Erythroblast (primary cell): ENCODE measurements at regions not wholly inside any gene's neighbourhood (a gene's known extent, or its start where the extent isn't known, plus 50 kb on each side); places are given as distances from the start of the nearest gene placed in this dataset.

Experiments
- DNase-seq, 2 experiments: peaks; one replicate each; lab custom pipeline; 2025; lab: John Stamatoyannopoulos, UW
- GATA1 ChIP-seq: IDR thresholded peaks from 2 replicates; pipeline ENCODE4 v1.6.1; 2011; ENCODE audit warnings: low read depth, mild to moderate bottlenecking, control low read depth, low read length, moderate library complexity
- POLR2A ChIP-seq: IDR thresholded peaks from 2 replicates; pipeline ENCODE4 v1.6.1; 2011; ENCODE audit warnings: mild to moderate bottlenecking, low read length

DNA sequence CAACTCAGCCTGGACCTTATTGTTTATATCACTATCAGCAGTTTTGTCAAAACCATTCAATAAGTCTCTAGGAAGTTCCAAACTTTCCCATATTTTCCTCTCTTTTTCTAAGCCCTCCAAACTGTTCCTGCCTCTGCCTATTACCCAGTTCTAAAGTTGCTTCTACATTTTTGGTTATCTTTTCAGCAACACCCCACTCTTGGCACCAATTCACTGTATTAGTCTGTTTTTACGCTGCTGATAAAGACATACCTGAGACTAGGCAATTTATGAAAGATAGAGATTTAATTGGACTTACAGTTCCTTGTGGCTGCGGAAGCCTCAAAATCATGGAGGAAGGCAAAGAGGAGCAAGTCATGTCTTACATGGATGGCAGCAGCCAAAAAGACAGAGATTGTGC lies 744.4 kb upstream of the ADAMTS16 start:
- no peak for DNase-seq
- no peak for TF ChIP-seq GATA1

DNA sequence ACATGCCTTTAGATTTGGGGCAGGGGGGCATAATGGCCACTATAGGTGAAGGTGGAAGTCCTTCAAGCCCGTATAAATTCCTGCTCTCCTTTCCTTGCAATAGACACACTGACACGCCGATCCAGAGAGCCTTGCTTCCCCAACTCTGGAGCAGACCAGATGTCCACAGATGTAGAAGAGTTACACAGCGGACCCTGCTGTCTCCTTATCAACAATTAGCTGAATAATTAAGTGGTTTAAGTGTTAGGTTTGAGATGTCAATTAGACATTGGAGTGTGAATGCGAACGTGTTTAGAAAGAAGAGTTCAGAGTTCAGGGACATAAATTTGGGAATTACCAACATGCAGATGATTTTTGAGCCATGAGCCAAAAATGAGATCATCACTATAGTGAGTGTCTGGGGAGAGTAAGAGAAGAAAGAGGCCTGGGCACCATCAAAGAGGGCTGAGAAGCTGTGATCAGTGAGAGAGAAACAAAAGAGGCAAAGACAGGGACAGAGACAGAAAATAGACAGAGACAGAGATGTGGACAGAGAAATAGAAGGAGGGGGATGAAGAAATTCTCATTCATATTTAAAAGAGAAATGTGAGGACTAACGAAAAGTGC lies 734.4 kb upstream of the ADAMTS16 start:
- TF ChIP-seq GATA1, result no peak
- TF ChIP-seq POLR2A, result no peak
- DNase-seq, result no peak

DNA sequence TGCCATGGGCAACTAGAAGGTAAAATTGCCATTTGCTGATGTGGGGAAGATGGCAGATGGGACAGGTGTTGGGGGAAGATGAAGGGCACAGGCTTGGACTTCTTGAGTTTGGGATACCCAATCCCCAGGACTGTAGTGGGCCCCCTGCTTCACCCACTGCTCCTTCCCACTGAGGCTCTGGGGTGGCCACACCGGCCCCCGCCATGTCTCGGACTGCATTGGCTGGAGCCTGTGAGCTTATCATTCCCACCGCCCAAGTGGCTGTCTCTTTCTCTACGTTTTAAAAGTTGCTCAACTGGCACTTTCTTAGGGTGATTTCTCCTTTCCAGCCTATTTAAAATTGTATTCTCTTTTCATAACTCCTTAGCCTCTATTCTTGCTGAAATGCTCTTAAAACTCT lies 730.0 kb upstream of the ADAMTS16 start:
- TF ChIP-seq GATA1 (no peak), POLR2A (no peak)
- no peak for DNase-seq

DNA sequence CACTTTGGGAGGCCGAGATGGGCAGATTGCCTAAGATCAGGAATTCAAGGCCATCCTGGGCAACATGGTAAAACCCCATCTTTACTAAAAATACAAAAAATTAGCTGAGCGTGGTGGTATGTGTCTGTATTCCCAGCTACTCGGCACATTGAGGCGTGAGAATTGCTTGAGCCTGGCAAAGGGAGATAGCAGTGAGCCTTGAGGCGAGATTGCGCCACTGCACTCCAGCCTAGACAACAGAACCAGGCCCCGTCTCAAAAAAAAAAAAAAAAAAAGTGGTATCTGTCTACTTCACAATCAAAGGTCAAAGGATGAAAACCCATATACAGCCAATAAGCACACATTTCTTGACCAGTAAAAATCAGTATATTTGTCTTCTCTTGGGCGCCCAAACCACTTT lies 728.5 kb upstream of the ADAMTS16 start:
- TF ChIP-seq GATA1 (no peak), POLR2A (no peak)
- DNase-seq, result no peak

DNA sequence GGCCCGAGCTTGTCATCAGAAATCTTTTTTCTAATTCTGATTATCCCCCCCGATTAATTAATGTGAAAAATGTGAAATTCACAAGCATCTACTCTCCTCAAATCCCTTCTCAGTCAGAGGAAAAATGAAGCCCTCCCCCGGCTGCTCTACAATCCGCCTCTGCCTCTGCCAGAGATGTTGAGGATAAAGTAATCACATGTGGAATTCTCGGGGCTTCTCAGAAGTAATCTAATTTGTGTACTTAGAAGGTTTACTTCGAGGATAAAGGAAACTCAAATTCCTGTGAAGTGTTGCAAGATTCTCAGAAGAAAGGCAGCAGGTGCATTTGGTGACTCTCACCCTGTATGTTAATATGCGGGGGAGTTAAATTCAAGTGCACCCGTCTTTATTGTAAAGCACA lies 726.1 kb upstream of the ADAMTS16 start:
- no peak for DNase-seq
- no peak for TF ChIP-seq GATA1
- TF ChIP-seq POLR2A, result no peak

DNA sequence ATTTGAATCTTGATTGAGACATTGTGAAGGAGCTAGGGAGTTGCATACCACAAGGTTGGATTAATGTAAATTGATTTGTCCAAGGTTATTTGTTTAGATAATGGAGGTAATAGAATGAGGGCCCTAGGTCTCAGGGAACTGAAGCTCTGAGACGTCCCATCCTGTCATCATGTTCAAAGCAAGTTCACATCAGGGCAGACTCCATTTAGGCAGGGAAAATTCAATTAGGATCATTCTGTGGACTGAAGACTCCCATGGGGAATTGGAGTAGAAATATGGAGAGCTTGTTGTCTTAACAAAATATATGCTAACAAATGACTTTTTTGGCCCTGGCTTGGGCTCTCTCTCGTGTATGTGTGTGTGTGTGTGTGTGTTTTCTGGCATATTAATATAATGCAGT lies 722.0 kb upstream of the ADAMTS16 start:
- no peak for TF ChIP-seq GATA1
- TF ChIP-seq POLR2A, result no peak

DNA sequence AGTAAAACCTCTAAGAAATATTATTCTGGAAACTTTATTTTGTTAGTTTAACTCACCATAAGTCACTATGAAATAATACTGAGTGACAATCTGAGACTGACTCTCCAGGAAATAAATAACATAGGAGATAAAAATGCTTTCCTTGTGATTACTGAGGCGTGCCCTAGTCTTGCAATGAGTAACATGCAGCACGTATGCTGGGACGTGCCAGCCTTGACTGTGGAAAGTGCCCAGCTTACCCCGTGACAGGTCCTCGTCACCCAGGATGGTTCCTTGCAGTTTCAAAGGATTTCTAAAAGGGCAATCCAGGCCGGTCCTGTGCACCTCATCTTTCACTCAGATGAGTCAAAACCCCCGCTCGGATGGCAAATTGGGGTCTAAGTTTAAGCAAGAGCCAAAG lies 720.8 kb upstream of the ADAMTS16 start:
- TF ChIP-seq GATA1, result no peak
- no peak for TF ChIP-seq POLR2A
- no peak for DNase-seq

More for the DNA sequence above, 722.0 kb upstream of the ADAMTS16 start:
- DNase-seq, result no peak

DNA sequence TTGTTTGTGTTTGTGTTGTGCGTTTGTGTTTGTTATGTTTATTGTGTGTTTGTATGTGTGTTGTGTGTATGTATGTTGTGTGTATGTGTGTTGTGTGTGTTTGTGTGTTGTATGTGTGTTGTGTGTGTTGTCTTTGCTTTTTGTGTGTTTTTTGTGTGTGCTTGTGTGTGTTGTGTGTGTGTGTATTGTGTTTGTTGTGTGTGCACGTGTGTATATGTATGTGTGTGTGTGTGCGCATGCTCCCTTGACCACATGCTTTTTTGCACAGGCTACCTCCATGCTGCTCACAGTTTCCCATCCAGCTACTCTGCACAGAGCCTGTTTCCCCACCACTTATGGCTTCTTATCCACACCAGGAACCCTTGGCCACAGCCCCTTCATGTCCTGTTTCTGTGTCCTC lies 720.0 kb upstream of the ADAMTS16 start:
- DNase-seq, result no peak
- TF ChIP-seq GATA1 (no peak), POLR2A (no peak)

DNA sequence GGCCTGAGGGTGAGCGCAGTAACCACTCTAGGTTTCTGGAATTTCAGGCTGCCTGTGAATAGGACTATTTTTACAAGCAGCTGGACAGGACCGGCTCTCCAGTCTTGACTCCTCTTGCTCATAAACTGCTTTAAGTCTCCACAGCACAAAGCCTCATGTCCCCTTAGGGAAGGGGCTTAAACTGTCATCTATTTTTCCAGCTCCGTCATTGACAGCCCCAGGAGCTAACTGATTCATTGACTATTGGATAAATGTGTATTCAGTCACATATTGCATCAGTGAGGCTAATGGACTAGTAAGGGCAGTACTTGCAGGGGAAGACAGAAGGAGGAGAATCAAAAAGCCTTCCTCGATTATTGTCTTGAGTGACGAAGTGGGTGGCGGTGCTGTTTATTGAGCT lies 719.4 kb upstream of the ADAMTS16 start:
- no peak for DNase-seq
- no peak for TF ChIP-seq POLR2A
- TF ChIP-seq GATA1, result no peak

DNA sequence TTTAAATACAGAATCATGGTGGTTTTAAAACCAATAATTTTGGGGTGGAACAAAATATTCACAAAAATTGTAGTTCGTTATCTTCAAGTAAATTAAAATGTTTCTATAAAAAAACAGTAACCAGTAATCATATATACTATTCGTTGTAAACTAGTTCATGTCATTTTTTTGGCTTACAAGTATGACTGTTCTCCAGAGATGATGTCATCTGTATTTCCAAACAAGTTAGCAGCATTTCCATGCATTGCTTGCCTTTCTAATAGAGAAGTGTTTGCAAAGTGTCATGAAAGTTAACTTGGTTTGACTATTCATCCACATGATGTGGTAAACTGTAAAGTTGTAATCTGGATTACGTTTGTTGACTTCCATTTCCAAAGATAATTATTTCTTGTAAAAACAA lies 717.9 kb upstream of the ADAMTS16 start:
- DNase-seq, result no peak

DNA sequence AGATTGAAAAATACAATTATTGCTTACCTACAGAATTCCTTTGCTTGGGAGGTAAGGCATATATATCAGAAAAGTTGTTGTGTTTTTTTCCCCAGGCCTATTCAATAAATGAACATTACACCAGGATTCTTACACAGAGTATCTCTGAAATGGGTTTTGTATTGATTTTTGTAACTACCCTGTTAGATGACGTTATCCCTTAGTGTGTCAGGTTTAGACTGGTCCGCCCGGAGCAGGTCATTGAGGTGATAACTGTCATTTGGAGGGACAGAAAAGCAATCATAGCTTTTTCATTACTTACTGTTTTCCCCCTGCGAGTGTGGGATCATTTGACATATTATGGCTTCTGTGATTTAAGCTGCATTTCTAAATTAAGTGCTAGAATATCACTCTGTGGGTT lies 715.2 kb upstream of the ADAMTS16 start:
- no peak for DNase-seq
- TF ChIP-seq GATA1 (no peak), POLR2A (no peak)

More for the DNA sequence above, 717.9 kb upstream of the ADAMTS16 start:
- TF ChIP-seq POLR2A, result no peak
- TF ChIP-seq GATA1, result no peak

DNA sequence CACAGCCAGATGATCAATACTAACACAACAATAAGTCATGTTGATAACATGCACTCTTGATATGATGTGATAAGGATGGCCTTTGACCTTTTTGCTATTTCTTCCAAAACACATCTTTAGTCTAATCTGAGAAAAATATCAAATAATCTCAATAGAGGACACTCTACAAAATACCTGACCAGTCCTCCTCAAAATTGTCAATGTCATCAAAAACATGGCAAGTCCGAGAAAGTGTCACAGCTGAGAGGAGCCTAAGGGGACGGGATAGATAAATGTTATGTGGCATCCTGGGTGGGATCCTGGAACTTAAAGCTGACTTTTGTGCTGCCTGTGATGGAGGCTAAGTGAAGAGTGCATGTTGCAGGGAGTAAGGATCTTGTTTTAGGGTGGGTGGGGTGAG lies 699.6 kb upstream of the ADAMTS16 start:
- TF ChIP-seq POLR2A, result no peak
- no peak for TF ChIP-seq GATA1
- no peak for DNase-seq

DNA sequence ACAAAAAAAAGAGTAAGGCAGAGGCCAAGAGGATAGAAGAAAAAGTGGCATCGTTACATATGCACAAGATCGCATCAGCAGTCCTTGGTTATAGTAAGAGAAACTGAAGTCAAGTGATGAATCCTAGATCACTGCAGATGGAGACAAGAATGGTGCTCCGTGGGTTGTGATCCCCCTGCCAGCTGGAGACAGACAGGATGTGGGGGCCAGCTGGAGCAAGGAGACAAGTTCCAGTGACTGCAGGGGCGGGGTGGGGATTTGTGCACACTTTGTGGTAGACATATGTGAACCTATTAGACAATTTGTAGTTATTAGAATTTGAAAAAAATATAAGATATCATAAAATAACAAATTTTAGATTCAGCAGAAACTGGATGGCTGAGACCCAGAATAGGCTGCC lies 697.9 kb upstream of the ADAMTS16 start:
- TF ChIP-seq POLR2A, result no peak
- no peak for TF ChIP-seq GATA1
- DNase-seq, result no peak

DNA sequence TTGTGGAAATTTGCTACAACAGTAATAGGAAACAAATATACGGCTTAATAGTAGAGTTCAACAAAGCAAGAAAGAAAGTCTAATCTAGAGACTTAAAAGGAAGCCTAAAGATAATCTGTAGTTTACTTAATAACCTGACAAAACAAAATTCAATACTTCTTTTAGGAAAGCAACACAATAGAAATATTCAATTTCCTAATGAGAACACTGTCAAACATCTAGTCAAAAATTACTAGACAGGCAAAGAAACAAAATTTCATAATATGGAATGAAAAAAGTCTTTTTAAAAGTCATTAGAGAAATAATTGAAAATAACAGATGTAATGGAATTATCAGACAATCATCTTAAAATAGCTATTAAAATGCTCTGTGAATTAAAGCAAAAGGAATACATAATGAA lies 692.5 kb upstream of the ADAMTS16 start:
- TF ChIP-seq GATA1 (no peak), POLR2A (no peak)
- DNase-seq, result no peak

DNA sequence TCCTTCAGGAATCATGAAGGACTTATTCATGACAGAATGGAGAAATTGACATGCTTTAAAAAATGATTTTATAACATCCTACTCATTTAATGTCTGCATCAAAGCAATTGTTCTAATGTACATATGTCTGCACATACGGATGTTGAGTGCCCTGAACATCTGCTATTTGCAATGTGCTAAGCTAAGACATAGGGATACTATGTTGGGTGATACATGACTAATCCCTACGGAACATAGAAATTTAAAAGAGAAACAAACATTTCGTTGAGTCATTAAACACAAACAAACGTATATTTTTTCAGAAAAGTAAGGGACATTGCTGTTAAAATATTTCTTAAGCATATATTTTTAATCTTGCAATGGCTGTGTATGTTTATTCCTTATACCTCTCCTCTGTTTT lies 686.5 kb upstream of the ADAMTS16 start:
- TF ChIP-seq POLR2A (no peak), GATA1 (no peak)
- no peak for DNase-seq

DNA sequence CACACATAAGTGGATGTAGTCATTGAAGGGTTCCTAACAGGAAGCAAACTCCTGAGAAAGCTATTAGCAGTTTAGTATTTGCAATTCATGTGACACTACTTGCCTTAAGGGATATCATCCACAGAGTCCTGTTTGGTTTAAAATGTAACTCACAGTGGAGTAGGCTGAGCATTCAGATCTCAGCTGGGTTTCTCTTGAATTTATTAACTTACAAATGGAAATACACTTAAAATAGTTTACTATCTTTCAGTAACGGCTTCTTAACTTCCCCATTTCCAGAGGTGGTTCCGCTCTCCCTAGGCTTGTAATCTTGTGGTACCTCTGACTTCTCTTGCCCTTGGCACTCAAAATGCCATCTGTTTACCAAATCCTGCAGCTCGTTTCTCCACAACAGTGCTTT lies 660.7 kb upstream of the ADAMTS16 start:
- no peak for TF ChIP-seq POLR2A
- no peak for TF ChIP-seq GATA1
- no peak for DNase-seq
